OCI-LY7 (cell line): ENCODE measurements at regions not wholly inside any gene's neighbourhood (a gene's known extent, or its start where the extent isn't known, plus 50 kb on each side); places are given as distances from the start of the nearest gene placed in this dataset.

Experiments used
- CTCF ChIP-seq: fragments of 200-600 bp; sonication (generic); conservative IDR thresholded peaks from 2 replicates; pipeline ENCODE4 v1.5.1; 2014; ENCODE audit warnings: mild to moderate bottlenecking, antibody characterized with exemption, low read length, moderate library complexity, mixed read lengths
- EZH2phosphoT487 ChIP-seq: fragments of 200-600 bp; sonication (generic); IDR thresholded peaks from 2 replicates; pipeline ENCODE4 v1.6.1; 2018; ENCODE audit warnings: low read depth, borderline replicate concordance, mild to moderate bottlenecking, mixed run types, antibody characterized with exemption, low read length, moderate library complexity, mixed read lengths

GRCh38 chr6:139438775-139439174, 64.3 kb upstream of the CITED2 start:
- TF ChIP-seq CTCF (no peak), EZH2phosphoT487 (no peak)
